ENCODE measurements at regions not wholly inside any gene's neighbourhood (a gene's known extent, or its start where the extent isn't known, plus 50 kb on each side); places are given as distances from the start of the nearest gene placed in this dataset.
"Not testable (repeated sequence)": the region's sequence is repeated elsewhere in the genome, so short reads cannot be mapped to it uniquely, and the experiment has no call there.

DNA sequence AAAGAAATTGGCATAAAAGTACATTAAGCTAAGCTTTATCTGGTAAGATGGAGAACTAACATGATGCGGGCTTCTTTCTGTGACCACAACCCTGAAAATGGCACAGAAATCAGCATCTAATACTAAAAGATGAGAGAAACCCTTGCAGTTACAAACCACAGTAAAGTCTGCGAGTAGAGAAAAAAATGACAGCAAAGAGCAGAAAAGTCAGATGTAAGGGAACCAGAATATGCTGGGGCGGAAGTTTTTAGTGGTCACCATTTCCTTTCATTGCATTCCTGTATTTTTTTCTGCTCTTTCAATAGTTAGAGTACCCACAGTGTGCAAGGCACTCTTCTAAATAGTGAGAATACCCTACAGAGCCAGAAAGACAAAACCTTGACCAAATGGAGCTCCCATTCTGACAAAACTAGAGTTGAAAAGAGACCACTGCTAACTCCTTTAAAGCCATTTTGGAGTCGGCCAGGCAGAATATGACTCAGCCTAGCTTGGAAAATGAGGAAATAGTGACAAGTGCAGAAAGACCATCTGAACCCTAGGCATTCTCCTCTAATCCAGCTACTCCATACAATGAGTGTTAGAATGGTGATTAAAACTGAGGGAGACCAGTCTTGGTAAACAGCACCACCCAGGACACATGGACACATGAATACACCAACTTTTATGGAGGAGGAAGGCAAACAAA lies 948.7 kb upstream of the FOXG1 start:
- H3K4me3 ChIP-seq; H3K9me3 ChIP-seq; H3K36me3 ChIP-seq; intact Hi-C loops (cut with DNase I); ATAC-seq; H3K27ac ChIP-seq; H3K27me3 ChIP-seq; H3K4me1 ChIP-seq; DNase-seq: not testable (repeated sequence)
- WGBS, 4 donors = 67 to 75% (median 71%) methylated on average over 4 of the region's 4 CpGs

- 55 to 67% (median 57%) methylated on average over 4 of the region's 4 CpGs for whole genome bisulfite sequencing, 4 donors
- ATAC-seq; H3K27ac ChIP-seq; H3K27me3 ChIP-seq; H3K9me3 ChIP-seq; DNase-seq; intact Hi-C loops (cut with DNase I); H3K4me3 ChIP-seq; H3K36me3 ChIP-seq; H3K4me1 ChIP-seq: not testable (repeated sequence)
Measured at GRCh38 chr14:27826149-27826548, 940.4 kb upstream of the FOXG1 start.

DNA sequence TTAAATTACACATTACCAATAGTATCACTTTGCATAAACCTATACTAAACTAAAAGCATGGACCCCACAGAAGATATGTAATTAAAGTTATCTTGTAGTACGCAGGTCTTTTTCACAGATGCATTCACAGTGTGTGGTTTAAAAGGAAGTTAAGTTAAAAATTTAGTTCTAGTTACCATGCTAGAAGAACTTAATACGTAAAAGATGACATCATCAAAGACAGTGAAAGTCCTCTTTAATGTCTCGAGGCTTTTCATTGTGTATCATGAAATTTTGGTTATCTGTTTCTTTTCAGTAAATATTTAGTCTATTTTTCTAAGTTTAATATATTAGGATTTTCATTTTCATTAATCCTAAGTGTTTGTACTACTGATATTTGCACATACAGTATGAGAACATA lies 934.6 kb upstream of the FOXG1 start:
- intact Hi-C loops (cut with DNase I); H3K27ac ChIP-seq; H3K4me3 ChIP-seq; H3K27me3 ChIP-seq; H3K36me3 ChIP-seq; ATAC-seq; H3K4me1 ChIP-seq; H3K9me3 ChIP-seq; DNase-seq: not testable (repeated sequence)
- WGBS, 4 donors = 71 to 76% (median 75%) methylated on average over 3 of the region's 3 CpGs

DNA sequence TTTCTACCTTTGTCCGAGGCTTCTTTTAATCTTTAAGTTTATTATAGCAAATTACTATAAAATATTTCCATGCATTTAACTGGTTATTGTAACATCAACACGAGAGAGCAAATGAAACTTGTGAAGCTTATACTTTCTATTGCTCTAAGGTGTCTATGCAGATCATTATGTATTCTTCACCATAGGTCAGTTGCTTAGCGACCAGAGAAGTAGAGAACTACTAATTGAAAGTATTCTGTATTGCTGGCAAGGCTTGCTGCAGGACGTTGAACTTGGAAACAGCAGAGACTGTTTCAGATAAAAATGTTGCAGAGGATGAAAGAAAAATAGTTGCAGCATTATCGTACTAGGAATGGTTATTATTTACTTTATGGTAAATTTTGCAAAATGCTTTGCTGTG lies 933.6 kb upstream of the FOXG1 start:
- H3K36me3 ChIP-seq; H3K9me3 ChIP-seq; H3K27me3 ChIP-seq; H3K27ac ChIP-seq; intact Hi-C loops (cut with DNase I); DNase-seq; ATAC-seq; H3K4me1 ChIP-seq; H3K4me3 ChIP-seq: not testable (repeated sequence)
- 54 to 64% (median 61%) methylated on average over 5 of the region's 5 CpGs for WGBS, 4 donors

DNA sequence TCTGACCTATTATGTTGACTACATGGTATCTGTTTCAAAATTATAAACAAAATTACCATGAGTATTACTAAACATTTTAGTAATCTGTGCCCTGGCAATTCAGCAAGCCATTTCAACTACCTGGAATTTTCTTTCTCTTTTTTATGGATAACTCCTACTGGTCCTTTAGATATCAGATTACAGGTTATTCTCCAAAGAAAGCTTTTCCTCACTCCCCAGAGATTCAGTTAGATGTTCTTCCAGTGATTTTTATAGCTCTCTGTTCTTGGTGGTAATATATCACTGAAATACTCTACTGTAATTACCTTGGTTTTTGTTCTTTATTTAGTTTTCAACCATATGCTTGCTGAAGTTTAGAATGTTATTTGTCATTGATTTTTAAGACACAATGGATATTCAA lies 930.2 kb upstream of the FOXG1 start:
- no peak for TF ChIP-seq CTCF (IDR thresholded peaks at IDR 0.05)
- no peaks in the 10 kb centered on the region for H3K4me1 ChIP-seq
- H3K27me3 ChIP-seq = no peaks in the 10 kb centered on the region
- no peak overlapping the region for H3K4me3 ChIP-seq
- intact Hi-C loops (cut with DNase I) = no loop called here
- no peak overlapping the region for H3K27ac ChIP-seq
- no peak for ATAC-seq
- H3K36me3 ChIP-seq = no peaks in the 10 kb centered on the region
- no peak for DNase-seq
- H3K9me3 ChIP-seq = peaks cover 0 to 3% (median 0%) of the 10 kb centered on the region in 12 donors

- Histone ChIP-seq H3K4me3 (no peak overlapping the region), H3K9me3 (no peaks in the 10 kb centered on the region), H3K4me1 (no peaks in the 10 kb centered on the region), H3K27ac (no peak overlapping the region), H3K36me3 (no peaks in the 10 kb centered on the region), H3K27me3 (no peaks in the 10 kb centered on the region)
- 93 to 96% (median 95%) methylated on average over 14 to 54 of the region's 54 CpGs for WGBS, 4 donors
- DNase-seq (peak in 3 of 5 donors; percentile 13 to 52 (median 21)), ATAC-seq (no peak)
- no peak for TF ChIP-seq CTCF (IDR thresholded peaks at IDR 0.05)
- TF ChIP-seq POLR2A (IDR thresholded peaks at IDR 0.05) = no peak
- intact Hi-C loops (cut with DNase I) = no loop called here
Measured at GRCh38 chr14:27845241-27845850, 921.2 kb upstream of the FOXG1 start.

Measured in heart left ventricle (tissue), 16 donors.